DND-41 (cell line): ENCODE measurements at regions not wholly inside any gene's neighbourhood (a gene's known extent, or its start where the extent isn't known, plus 50 kb on each side); places are given as distances from the start of the nearest gene placed in this dataset.

ENCODE experiments used
- ATAC-seq: fragments of 200-7000 bp; cut with Tn5 transposase; 3 replicates; pipeline ENCODE4 v1.9.1; 2021; ENCODE audit warnings: low read depth; ENCODE audit not compliant: insufficient read depth
- DNase-seq: peaks from one replicate; pipeline ENCODE4 v3.0.0-alpha.2; 2020
- H2AFZ ChIP-seq: 2 replicates; pipeline ENCODE4 v1.6.0; 2012; ENCODE audit warnings: low read depth, low read length
- H3K27ac ChIP-seq: 2 replicates; pipeline ENCODE4 v1.5.1; 2012; ENCODE audit warnings: low read length, inconsistent platforms
- H3K27me3 ChIP-seq: fragments of 200-600 bp; sonication (generic); 2 replicates; pipeline ENCODE4 v1.6.0; 2012; ENCODE audit warnings: low read length, mild to moderate bottlenecking, inconsistent platforms; ENCODE audit not compliant: insufficient read depth, poor library complexity
- H3K36me3 ChIP-seq: 2 replicates; pipeline ENCODE4 v1.5.1; 2012; ENCODE audit warnings: low read length, inconsistent platforms; ENCODE audit not compliant: insufficient read depth
- H3K4me1 ChIP-seq: 2 replicates; pipeline ENCODE4 v1.5.1; 2012; ENCODE audit warnings: mild to moderate bottlenecking, low read length; ENCODE audit not compliant: insufficient read depth
- H3K4me2 ChIP-seq: 2 replicates; pipeline ENCODE4 v1.6.0; 2012; ENCODE audit warnings: mild to moderate bottlenecking, moderate library complexity, low read length, inconsistent platforms; ENCODE audit not compliant: insufficient read depth
- H3K4me3 ChIP-seq, 2 experiments: fragments of 200-600 bp in 1 of 2; shearing (Covaris generic) in 1 of 2; 2 replicates each; pipeline ENCODE4 v1.5.1; 2012 to 2016; ENCODE audit warnings: inconsistent platforms in 2 of 2, low read length in 2 of 2, mild to moderate bottlenecking in 2 of 2, low read depth in 1 of 2, moderate library complexity in 1 of 2
- H3K79me2 ChIP-seq: 2 replicates; pipeline ENCODE4 v1.6.0; 2012; ENCODE audit warnings: low read length, inconsistent platforms; ENCODE audit not compliant: insufficient read depth
- H3K9ac ChIP-seq: 2 replicates; pipeline ENCODE4 v1.6.0; 2012; ENCODE audit warnings: low read depth, mild to moderate bottlenecking, inconsistent platforms, low read length, moderate library complexity
- H3K9me3 ChIP-seq: 2 replicates; pipeline ENCODE4 v1.5.1; 2012; ENCODE audit warnings: low read length, moderate library complexity, mild to moderate bottlenecking, inconsistent platforms; ENCODE audit not compliant: insufficient read depth, severe bottlenecking
- H4K20me1 ChIP-seq: 2 replicates; pipeline ENCODE4 v1.6.0; 2012; ENCODE audit warnings: low read length; ENCODE audit not compliant: insufficient read depth
- EZH2 ChIP-seq: IDR thresholded peaks from 3 replicates; pipeline ENCODE4 v1.6.1; 2012; ENCODE audit warnings: borderline replicate concordance, low read depth, mild to moderate bottlenecking, moderate library complexity, low read length, inconsistent platforms; ENCODE audit not compliant: severe bottlenecking
- TF ChIP-seq, protein P1 (sequence below): IDR thresholded peaks from 2 replicates; pipeline ENCODE4 v1.5.1; 2012; ENCODE audit warnings: borderline replicate concordance, low read length, moderate library complexity, mild to moderate bottlenecking; ENCODE audit not compliant: poor library complexity, severe bottlenecking; ENCODE audit errors: extremely low read depth

DNA sequence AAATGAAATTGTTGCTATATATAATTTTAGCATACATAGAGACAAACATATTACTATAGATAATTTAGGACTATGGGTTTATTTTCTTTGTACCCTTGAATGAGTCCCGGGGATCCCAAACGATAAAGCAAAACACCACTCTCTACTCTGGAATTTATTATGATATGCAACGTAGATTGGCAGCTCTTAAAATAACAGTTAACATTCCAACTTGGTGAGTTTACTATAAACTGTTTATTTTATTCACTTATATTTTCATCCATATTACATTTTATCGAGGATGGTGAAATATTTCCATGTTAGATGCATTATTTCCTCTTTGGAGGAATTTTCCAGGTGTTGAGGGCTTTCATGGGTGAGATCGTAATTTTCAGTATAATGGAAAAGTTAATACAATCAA, 138.7 kb upstream of the DGKB start:
- DNase-seq (no peak), ATAC-seq (no peak)
- Histone ChIP-seq H3K4me1 (no peaks in the 10 kb centered on the region), H4K20me1 (no peaks in the 10 kb centered on the region), H3K4me2 (no peak overlapping the region), H3K9ac (no peak overlapping the region), H2AFZ (no peak overlapping the region), H3K27me3 (no peaks in the 10 kb centered on the region), H3K36me3 (no peaks in the 10 kb centered on the region), H3K27ac (no peak overlapping the region), H3K79me2 (no peaks in the 10 kb centered on the region), H3K4me3 (no peak overlapping the region), H3K9me3 (no peaks in the 10 kb centered on the region)
- TF ChIP-seq, protein P1, sequence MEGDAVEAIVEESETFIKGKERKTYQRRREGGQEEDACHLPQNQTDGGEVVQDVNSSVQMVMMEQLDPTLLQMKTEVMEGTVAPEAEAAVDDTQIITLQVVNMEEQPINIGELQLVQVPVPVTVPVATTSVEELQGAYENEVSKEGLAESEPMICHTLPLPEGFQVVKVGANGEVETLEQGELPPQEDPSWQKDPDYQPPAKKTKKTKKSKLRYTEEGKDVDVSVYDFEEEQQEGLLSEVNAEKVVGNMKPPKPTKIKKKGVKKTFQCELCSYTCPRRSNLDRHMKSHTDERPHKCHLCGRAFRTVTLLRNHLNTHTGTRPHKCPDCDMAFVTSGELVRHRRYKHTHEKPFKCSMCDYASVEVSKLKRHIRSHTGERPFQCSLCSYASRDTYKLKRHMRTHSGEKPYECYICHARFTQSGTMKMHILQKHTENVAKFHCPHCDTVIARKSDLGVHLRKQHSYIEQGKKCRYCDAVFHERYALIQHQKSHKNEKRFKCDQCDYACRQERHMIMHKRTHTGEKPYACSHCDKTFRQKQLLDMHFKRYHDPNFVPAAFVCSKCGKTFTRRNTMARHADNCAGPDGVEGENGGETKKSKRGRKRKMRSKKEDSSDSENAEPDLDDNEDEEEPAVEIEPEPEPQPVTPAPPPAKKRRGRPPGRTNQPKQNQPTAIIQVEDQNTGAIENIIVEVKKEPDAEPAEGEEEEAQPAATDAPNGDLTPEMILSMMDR, result no peak
- no peak for TF ChIP-seq EZH2

DNA sequence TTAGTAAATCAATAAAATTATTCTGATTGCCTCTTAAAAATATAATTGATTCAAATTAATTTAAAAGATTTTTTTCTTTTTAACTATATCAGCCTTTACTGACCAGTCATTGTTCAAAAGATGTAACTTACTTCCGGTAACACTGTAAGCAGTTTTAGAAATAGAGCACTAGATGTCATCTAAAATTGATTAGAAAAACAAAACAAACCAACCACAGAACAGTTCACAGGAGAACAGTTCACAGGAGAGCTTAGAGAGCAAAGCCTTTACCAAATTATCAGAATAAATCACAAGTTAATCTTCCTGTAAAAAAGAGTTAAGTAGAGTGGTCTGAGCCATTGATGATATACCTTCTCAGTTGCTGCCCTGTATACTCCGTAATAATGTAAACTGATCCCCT, 133.3 kb upstream of the DGKB start:
- H3K4me2 ChIP-seq, result no peak overlapping the region
- no peak overlapping the region for H3K4me3 ChIP-seq
- H3K9me3 ChIP-seq, result no peaks in the 10 kb centered on the region
- no peaks in the 10 kb centered on the region for H3K4me1 ChIP-seq
- no peak overlapping the region for H3K9ac ChIP-seq
- H3K79me2 ChIP-seq, result no peaks in the 10 kb centered on the region
- no peaks in the 10 kb centered on the region for H4K20me1 ChIP-seq
- no peak overlapping the region for H3K27ac ChIP-seq
- no peak overlapping the region for H2AFZ ChIP-seq
- ATAC-seq, result no peak
- no peak for DNase-seq
- H3K27me3 ChIP-seq, result no peaks in the 10 kb centered on the region
- H3K36me3 ChIP-seq, result no peaks in the 10 kb centered on the region
- TF ChIP-seq, protein P1, result no peak
- no peak for TF ChIP-seq EZH2

DNA sequence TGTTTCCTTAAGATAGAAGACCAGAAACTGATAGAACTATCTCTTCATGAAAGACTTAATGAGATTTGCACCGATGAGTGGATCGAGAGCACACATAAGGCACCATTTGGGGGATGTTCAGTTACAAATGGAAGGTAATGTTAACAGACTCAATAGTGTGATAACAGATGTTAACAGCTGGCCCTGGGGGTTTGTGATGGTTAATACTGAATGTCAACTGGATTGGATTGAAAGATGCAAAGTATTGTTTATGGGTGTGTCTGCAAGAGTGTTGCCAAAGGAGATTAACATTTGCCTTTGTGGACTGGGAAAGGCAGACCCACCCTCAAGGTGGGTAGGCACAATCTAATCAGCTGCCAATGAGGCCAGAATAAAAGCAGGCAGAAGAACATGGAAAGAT, 130.5 kb upstream of the DGKB start:
- Histone ChIP-seq H4K20me1 (no peaks in the 10 kb centered on the region), H3K4me2 (no peak overlapping the region), H3K4me1 (no peaks in the 10 kb centered on the region), H3K79me2 (no peaks in the 10 kb centered on the region), H3K27ac (no peak overlapping the region), H3K27me3 (no peaks in the 10 kb centered on the region), H3K36me3 (no peaks in the 10 kb centered on the region), H3K9ac (no peak overlapping the region), H3K9me3 (no peaks in the 10 kb centered on the region), H2AFZ (no peak overlapping the region), H3K4me3 (no peak overlapping the region)
- TF ChIP-seq, protein P1, result no peak
- no peak for TF ChIP-seq EZH2
- DNase-seq (no peak), ATAC-seq (no peak)

DNA sequence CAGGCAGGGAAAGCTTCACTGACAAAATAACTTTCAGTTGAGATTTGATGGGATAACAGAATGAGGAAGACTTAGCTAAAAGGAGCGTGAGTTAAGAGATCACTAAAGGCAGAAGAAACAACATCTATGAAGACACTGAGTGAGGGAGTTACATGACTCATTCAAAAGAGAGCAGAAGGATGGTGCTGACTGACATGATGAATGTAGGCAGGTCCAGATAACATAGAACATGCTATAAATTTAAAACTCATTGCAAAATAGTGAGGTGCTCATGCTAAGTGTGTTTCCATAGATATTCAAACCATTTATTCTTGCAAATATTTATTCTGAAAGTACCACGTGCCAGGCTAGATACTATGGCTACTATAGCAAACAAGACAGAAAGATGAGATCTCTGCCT, 116.4 kb upstream of the DGKB start:
- Histone ChIP-seq H3K9me3 (no peaks in the 10 kb centered on the region), H3K4me3 (no peak overlapping the region), H3K4me1 (no peaks in the 10 kb centered on the region), H3K9ac (no peak overlapping the region), H3K36me3 (no peaks in the 10 kb centered on the region), H2AFZ (no peak overlapping the region), H3K27ac (no peak overlapping the region), H3K27me3 (no peaks in the 10 kb centered on the region), H4K20me1 (no peaks in the 10 kb centered on the region), H3K4me2 (no peak overlapping the region), H3K79me2 (no peaks in the 10 kb centered on the region)
- no peak for DNase-seq
- no peak for ATAC-seq
- TF ChIP-seq, protein P1, result no peak
- TF ChIP-seq EZH2, result no peak
